T-cell (primary cell): ENCODE measurements at regions not wholly inside any gene's neighbourhood (a gene's known extent, or its start where the extent isn't known, plus 50 kb on each side); places are given as distances from the start of the nearest gene placed in this dataset.

Experiments
- ATAC-seq, 4 experiments: fragments of 200-7000 bp in 3 of 4; fragments of 150-1000 bp in 1 of 4; cut with Tn5 transposase; replicated peaks in 1 of 4; 1 replicate in 3 of 4; 2 replicates in 1 of 4; pipeline ENCODE4 v1.10.0; 2021; ENCODE audit warnings: moderate library complexity in 3 of 4, mild to moderate bottlenecking in 2 of 4, moderate number of reproducible peaks in 1 of 4
- CTCF ChIA-PET, 2 donors: fragments of 300-600 bp; sonication (Branson Sonifier 250); formaldehyde crosslinking; loops; one replicate each; lab custom pipeline; 2022; ENCODE audit warnings: antibody characterized with exemption in 2 of 2; lab: Charles Lee
- POLR2A ChIA-PET, 2 donors: fragments of 300-600 bp; sonication (Branson Sonifier 250); formaldehyde crosslinking; loops; one replicate each; lab custom pipeline; 2022; ENCODE audit warnings: antibody characterized with exemption in 2 of 2; lab: Charles Lee
- DNase-seq, 35 experiments: peaks; one replicate each; pipeline versions ENCODE4 v3.0.0 to v3.0.0-alpha.2; 2013 to 2023
- H3K27ac ChIP-seq: one replicate; pipeline ENCODE4 v1.5.1; 2013; ENCODE audit warnings: low read length
- H3K27me3 ChIP-seq, 2 experiments: replicated peaks in 1 of 2; 1 replicate in 1 of 2; 2 replicates in 1 of 2; pipeline versions ENCODE4 v1.6.1 to v1.7.0; 2013; ENCODE audit warnings: low read length in 1 of 2, mixed read lengths in 1 of 2; ENCODE audit not compliant: control insufficient read depth in 2 of 2, insufficient read depth in 2 of 2; ENCODE audit errors: extremely low read depth in 1 of 2
- H3K36me3 ChIP-seq, 2 donors: 1 replicate in 1 of 2; 2 replicates in 1 of 2; pipeline versions ENCODE4 v1.6.1 to v1.7.0; 2013; ENCODE audit warnings: low read length in 1 of 2; ENCODE audit not compliant: control insufficient read depth in 2 of 2, insufficient read depth in 1 of 2; ENCODE audit errors: extremely low read depth in 1 of 2
- H3K4me1 ChIP-seq, 2 experiments: 1 replicate in 1 of 2; 2 replicates in 1 of 2; pipeline versions ENCODE4 v1.6.1 to v1.7.0; 2013; ENCODE audit warnings: low read length in 2 of 2, mixed read lengths in 1 of 2; ENCODE audit not compliant: insufficient read depth in 2 of 2, control insufficient read depth in 1 of 2; ENCODE audit errors: extremely low read depth in 1 of 2
- H3K4me3 ChIP-seq, 2 donors: 1 replicate in 1 of 2; 2 replicates in 1 of 2; pipeline versions ENCODE4 v1.5.1 to v1.7.0; 2013; ENCODE audit warnings: mild to moderate bottlenecking in 2 of 2, low read length in 1 of 2, moderate library complexity in 1 of 2; ENCODE audit not compliant: control insufficient read depth in 1 of 2; ENCODE audit errors: extremely low read depth in 1 of 2
- H3K9me3 ChIP-seq: 2 replicates; pipeline ENCODE4 v1.7.0; 2013
- H3K27ac Mint-ChIP-seq, 2 donors: one replicate each; pipeline ENCODE4 v1.8.0; 2020 to 2021; ENCODE audit warnings: mild to moderate bottlenecking in 2 of 2, mixed read lengths in 2 of 2
- H3K27me3 Mint-ChIP-seq, 2 donors: one replicate each; pipeline ENCODE4 v1.8.0; 2021 to 2022; ENCODE audit warnings: mixed read lengths in 2 of 2
- H3K36me3 Mint-ChIP-seq: one replicate; pipeline ENCODE4 v1.8.0; 2021; ENCODE audit warnings: mixed read lengths
- H3K4me1 Mint-ChIP-seq, 3 donors: one replicate each; pipeline ENCODE4 v1.8.0; 2020 to 2022; ENCODE audit warnings: mixed read lengths in 3 of 3, mild to moderate bottlenecking in 1 of 3
- H3K4me3 Mint-ChIP-seq, 3 donors: one replicate each; pipeline ENCODE4 v1.8.0; 2020 to 2022; ENCODE audit warnings: mild to moderate bottlenecking in 3 of 3, mixed read lengths in 3 of 3, moderate library complexity in 3 of 3
- H3K9me3 Mint-ChIP-seq, 3 donors: one replicate each; pipeline ENCODE4 v1.8.0; 2020 to 2022; ENCODE audit warnings: mixed read lengths in 3 of 3
- WGBS: methylation state at CpG from one replicate; pipeline ENCODE4 v1.1.5; 2013; ENCODE audit warnings: missing lambda C conversion rate; ENCODE audit not compliant: insufficient coverage; 5-methylcytosine and 5-hydroxymethylcytosine counted together

GRCh38 chr14:30331030-30331429, 227.9 kb upstream of the G2E3 start:
- H3K4me1 ChIP-seq, result no peaks in the 10 kb centered on the region
- DNase-seq, result no peak
- H3K9me3 Mint-ChIP-seq, result peaks cover 4 to 10% (median 5%) of the 10 kb centered on the region in 3 donors
- no peaks in the 10 kb centered on the region for H3K36me3 Mint-ChIP-seq
- peaks cover 0 to 10% of the 10 kb centered on the region in 2 donors for H3K27me3 Mint-ChIP-seq
- ATAC-seq, result no peak
- no peaks in the 10 kb centered on the region for H3K36me3 ChIP-seq
- no peak overlapping the region for H3K4me3 Mint-ChIP-seq
- H3K27ac Mint-ChIP-seq, result no peak overlapping the region
- ChIA-PET CTCF (no interaction called here), POLR2A (no interaction called here)
- H3K4me3 ChIP-seq, result no peak overlapping the region
- no peaks in the 10 kb centered on the region for H3K27me3 ChIP-seq
- no peaks in the 10 kb centered on the region for H3K9me3 ChIP-seq
- H3K4me1 Mint-ChIP-seq, result no peaks in the 10 kb centered on the region
- no peak overlapping the region for H3K27ac ChIP-seq

- Mint-ChIP-seq H3K9me3 (peaks cover 4 to 10% (median 5%) of the 10 kb centered on the region in 3 donors), H3K4me1 (no peaks in the 10 kb centered on the region), H3K36me3 (no peaks in the 10 kb centered on the region), H3K27me3 (peaks cover 0 to 10% of the 10 kb centered on the region in 2 donors), H3K4me3 (no peak overlapping the region), H3K27ac (no peak overlapping the region)
- ATAC-seq, result no peak
- H3K27ac ChIP-seq, result no peak overlapping the region
- POLR2A ChIA-PET, result interaction anchor here in 1 of 2 donors (1.0 kb wide), 1 partner anchor 12 kb away, joined by 3 read pairs; no protein-coding TSS in a partner anchor
- H3K4me3 ChIP-seq, result no peak overlapping the region
- H3K9me3 ChIP-seq, result no peaks in the 10 kb centered on the region
- peaks cover 0 to 3% of the 10 kb centered on the region in 2 experiments for H3K27me3 ChIP-seq
- H3K4me1 ChIP-seq, result no peaks in the 10 kb centered on the region
- no peaks in the 10 kb centered on the region for H3K36me3 ChIP-seq
- DNase-seq, result no peak
- CTCF ChIA-PET, result no interaction called here
Observed at GRCh38 chr14:30332374-30332773, 226.6 kb upstream of the G2E3 start.

- no peaks in the 10 kb centered on the region for H3K4me1 ChIP-seq
- ChIA-PET CTCF (no interaction called here), POLR2A (no interaction called here)
- no peak overlapping the region for H3K4me3 Mint-ChIP-seq
- H3K27me3 ChIP-seq, result peaks cover 0 to 3% of the 10 kb centered on the region in 2 experiments
- no peak overlapping the region for H3K4me3 ChIP-seq
- H3K27me3 Mint-ChIP-seq, result peaks cover 0 to 10% of the 10 kb centered on the region in 2 donors
- no peak for ATAC-seq
- peaks cover 4 to 10% (median 5%) of the 10 kb centered on the region in 3 donors for H3K9me3 Mint-ChIP-seq
- H3K36me3 Mint-ChIP-seq, result no peaks in the 10 kb centered on the region
- no peaks in the 10 kb centered on the region for H3K9me3 ChIP-seq
- WGBS, result no CpG with 5 or more reads among the region's 2 CpGs
- no peak for DNase-seq
- no peaks in the 10 kb centered on the region for H3K36me3 ChIP-seq
- no peak overlapping the region for H3K27ac Mint-ChIP-seq
- no peak overlapping the region for H3K27ac ChIP-seq
- H3K4me1 Mint-ChIP-seq, result no peaks in the 10 kb centered on the region
Observed at GRCh38 chr14:30333934-30334333, 225.0 kb upstream of the G2E3 start.

- H3K4me3 ChIP-seq, result no peak overlapping the region
- peaks cover 0 to 4% (median 0%) of the 10 kb centered on the region in 3 donors for H3K4me1 Mint-ChIP-seq
- no peak overlapping the region for H3K4me3 Mint-ChIP-seq
- ChIA-PET CTCF (no interaction called here), POLR2A (no interaction called here)
- H3K36me3 Mint-ChIP-seq, result no peaks in the 10 kb centered on the region
- H3K27ac ChIP-seq, result no peak overlapping the region
- no peak overlapping the region for H3K27ac Mint-ChIP-seq
- ATAC-seq (no peak), DNase-seq (no peak)
- H3K4me1 ChIP-seq, result no peaks in the 10 kb centered on the region
- peaks cover 0 to 3% of the 10 kb centered on the region in 2 experiments for H3K27me3 ChIP-seq
- H3K36me3 ChIP-seq, result no peaks in the 10 kb centered on the region
- WGBS, result 55% methylated on average over 2 of the region's 5 CpGs
- H3K9me3 ChIP-seq, result no peaks in the 10 kb centered on the region
- H3K9me3 Mint-ChIP-seq, result peaks cover 0 to 5% (median 0%) of the 10 kb centered on the region in 3 donors
- peaks cover 0 to 6% of the 10 kb centered on the region in 2 donors for H3K27me3 Mint-ChIP-seq
Observed at GRCh38 chr14:30337456-30337855, 221.5 kb upstream of the G2E3 start.

- CTCF ChIA-PET, result no interaction called here
- WGBS, result 62% methylated on average over 2 of the region's 6 CpGs
- POLR2A ChIA-PET, result no interaction called here
Observed at GRCh38 chr14:30339311-30339901, 219.6 kb upstream of the G2E3 start.

GRCh38 chr14:30340495-30340894, 218.5 kb upstream of the G2E3 start:
- POLR2A ChIA-PET, result no interaction called here
- Histone ChIP-seq H3K4me1 (no peaks in the 10 kb centered on the region), H3K4me3 (no peak overlapping the region), H3K36me3 (no peaks in the 10 kb centered on the region), H3K9me3 (no peaks in the 10 kb centered on the region), H3K27ac (no peak overlapping the region), H3K27me3 (peaks cover 0 to 3% of the 10 kb centered on the region in 2 experiments)
- CTCF ChIA-PET, result no interaction called here
- ATAC-seq (no peak), DNase-seq (no peak)
- H3K36me3 Mint-ChIP-seq, result no peaks in the 10 kb centered on the region
- no peak overlapping the region for H3K4me3 Mint-ChIP-seq
- H3K27me3 Mint-ChIP-seq, result peaks cover 2 to 8% of the 10 kb centered on the region in 2 donors
- peaks cover 0 to 5% (median 0%) of the 10 kb centered on the region in 3 donors for H3K9me3 Mint-ChIP-seq
- peaks cover 0 to 4% (median 0%) of the 10 kb centered on the region in 3 donors for H3K4me1 Mint-ChIP-seq
- H3K27ac Mint-ChIP-seq, result no peak overlapping the region
- WGBS, result no CpG with 5 or more reads among the region's 1 CpG

More at GRCh38 chr14:30339311-30339901, 219.6 kb upstream of the G2E3 start:
- H3K27me3 ChIP-seq, result peaks cover 0 to 3% of the 10 kb centered on the region in 2 experiments
- H3K36me3 Mint-ChIP-seq, result no peaks in the 10 kb centered on the region
- no peak for ATAC-seq
- no peaks in the 10 kb centered on the region for H3K9me3 Mint-ChIP-seq
- no peaks in the 10 kb centered on the region for H3K36me3 ChIP-seq
- no peak overlapping the region for H3K27ac Mint-ChIP-seq
- no peak for DNase-seq
- H3K4me1 ChIP-seq, result no peaks in the 10 kb centered on the region
- no peak overlapping the region for H3K27ac ChIP-seq
- H3K4me1 Mint-ChIP-seq, result peaks cover 0 to 4% (median 0%) of the 10 kb centered on the region in 3 donors
- H3K4me3 ChIP-seq, result no peak overlapping the region
- H3K27me3 Mint-ChIP-seq, result no peaks in the 10 kb centered on the region
- no peak overlapping the region for H3K4me3 Mint-ChIP-seq
- H3K9me3 ChIP-seq, result no peaks in the 10 kb centered on the region
